ENCODE measurements at regions not wholly inside any gene's neighbourhood (a gene's known extent, or its start where the extent isn't known, plus 50 kb on each side); places are given as distances from the start of the nearest gene placed in this dataset.

DNA sequence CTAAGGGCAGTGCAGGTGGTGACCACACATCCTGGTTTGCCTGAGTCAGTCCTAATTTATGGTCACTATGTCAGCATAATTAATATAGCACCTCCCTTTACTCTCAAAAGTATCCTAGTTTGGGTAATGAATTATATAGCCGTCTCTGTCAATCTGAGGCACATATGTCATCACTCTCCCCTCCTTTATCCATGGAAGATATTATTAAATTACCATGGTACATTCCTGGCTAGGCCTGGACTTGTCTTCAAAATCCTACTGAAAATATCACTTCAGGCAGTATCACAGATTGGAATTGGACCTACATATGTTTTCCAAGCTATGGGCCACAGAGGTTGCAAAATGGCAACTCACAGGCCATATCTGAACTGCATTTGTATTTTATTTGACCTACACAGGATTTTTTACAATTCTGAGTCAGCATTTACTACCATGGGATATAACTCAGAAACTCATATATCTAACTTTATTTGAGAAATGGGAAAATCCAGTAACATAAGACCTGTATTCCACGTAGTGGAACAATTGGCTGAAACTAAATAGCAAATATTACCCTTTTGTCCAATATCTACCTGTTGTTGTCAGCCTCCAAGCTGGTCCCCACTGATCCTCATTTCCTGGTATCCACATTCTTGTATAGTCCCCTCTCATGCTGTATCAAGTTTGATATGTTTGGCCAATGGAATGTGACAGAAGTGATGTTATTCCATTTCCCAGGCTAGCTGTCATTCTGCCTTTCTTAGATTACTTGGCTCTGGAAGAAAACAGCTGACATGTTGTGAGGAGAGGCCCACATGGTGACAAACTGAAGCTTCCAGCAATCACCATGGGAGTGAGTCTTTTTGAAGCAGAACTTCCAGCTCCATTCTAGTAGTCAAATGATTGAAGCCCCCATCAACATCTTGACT, 102.5 kb upstream of the MDM1 start:
- Histone ChIP-seq H3K27me3 (no peaks in the 10 kb centered on the region), H3K9me3 (no peaks in the 10 kb centered on the region), H3K36me3 (no peaks in the 10 kb centered on the region), H3K4me1 (no peaks in the 10 kb centered on the region), H3K4me3 (ENCODE audit: low read depth, low read length) (no peak overlapping the region)
- DNase-seq: no peak
- TF ChIP-seq, protein P1, sequence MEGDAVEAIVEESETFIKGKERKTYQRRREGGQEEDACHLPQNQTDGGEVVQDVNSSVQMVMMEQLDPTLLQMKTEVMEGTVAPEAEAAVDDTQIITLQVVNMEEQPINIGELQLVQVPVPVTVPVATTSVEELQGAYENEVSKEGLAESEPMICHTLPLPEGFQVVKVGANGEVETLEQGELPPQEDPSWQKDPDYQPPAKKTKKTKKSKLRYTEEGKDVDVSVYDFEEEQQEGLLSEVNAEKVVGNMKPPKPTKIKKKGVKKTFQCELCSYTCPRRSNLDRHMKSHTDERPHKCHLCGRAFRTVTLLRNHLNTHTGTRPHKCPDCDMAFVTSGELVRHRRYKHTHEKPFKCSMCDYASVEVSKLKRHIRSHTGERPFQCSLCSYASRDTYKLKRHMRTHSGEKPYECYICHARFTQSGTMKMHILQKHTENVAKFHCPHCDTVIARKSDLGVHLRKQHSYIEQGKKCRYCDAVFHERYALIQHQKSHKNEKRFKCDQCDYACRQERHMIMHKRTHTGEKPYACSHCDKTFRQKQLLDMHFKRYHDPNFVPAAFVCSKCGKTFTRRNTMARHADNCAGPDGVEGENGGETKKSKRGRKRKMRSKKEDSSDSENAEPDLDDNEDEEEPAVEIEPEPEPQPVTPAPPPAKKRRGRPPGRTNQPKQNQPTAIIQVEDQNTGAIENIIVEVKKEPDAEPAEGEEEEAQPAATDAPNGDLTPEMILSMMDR (IDR thresholded peaks at IDR 0.05; ENCODE audit: low read depth, low read length): no peak

DNA sequence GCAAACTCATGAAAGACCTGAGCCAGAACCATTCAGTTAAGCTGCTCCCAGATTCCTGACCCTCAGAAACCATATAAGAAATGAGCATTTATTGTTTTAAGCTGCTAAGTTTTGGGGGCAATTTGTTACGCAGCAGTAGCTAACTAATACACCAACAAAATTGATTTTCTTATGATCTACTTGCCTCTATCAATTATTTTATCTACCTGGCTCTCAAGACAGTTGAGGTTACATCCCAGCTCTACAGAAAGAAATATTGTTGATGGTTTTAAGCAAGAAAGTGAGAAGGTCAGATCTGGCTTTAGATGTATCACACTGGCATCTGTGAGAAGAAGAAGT, 103.1 kb upstream of the MDM1 start:
- TF ChIP-seq, protein P1 (IDR thresholded peaks at IDR 0.05; ENCODE audit: low read depth, low read length): no peak
- Histone ChIP-seq H3K4me3 (ENCODE audit: low read depth, low read length) (no peak overlapping the region), H3K36me3 (no peaks in the 10 kb centered on the region), H3K4me1 (no peaks in the 10 kb centered on the region), H3K9me3 (no peaks in the 10 kb centered on the region), H3K27me3 (no peaks in the 10 kb centered on the region)
- no peak for DNase-seq

DNA sequence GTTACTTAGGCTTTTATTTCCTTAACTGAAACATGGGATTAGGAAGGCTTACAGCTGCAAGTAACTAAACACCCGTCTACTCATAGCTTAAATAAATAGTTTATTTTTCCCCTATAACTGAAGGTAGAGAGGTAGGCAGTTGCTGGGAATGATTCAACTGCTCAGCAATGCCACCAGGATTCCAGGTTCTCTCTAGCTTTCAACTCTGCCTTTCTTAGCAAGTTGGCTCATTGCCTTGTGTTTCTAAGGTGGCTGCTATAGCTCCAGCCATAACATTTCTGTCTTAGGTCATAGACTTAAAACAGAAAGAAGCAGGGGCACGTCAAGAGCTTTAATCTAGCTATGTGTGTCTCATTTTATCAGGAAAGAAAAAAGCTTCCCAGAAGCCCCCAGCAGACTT, 103.7 kb upstream of the MDM1 start:
- no peaks in the 10 kb centered on the region for H3K4me1 ChIP-seq
- no peaks in the 10 kb centered on the region for H3K36me3 ChIP-seq
- no peak overlapping the region for H3K4me3 ChIP-seq (ENCODE audit: low read depth, low read length)
- H3K27me3 ChIP-seq: no peaks in the 10 kb centered on the region
- no peak for DNase-seq
- TF ChIP-seq, protein P1 (IDR thresholded peaks at IDR 0.05; ENCODE audit: low read depth, low read length): no peak
- H3K9me3 ChIP-seq: no peaks in the 10 kb centered on the region

DNA sequence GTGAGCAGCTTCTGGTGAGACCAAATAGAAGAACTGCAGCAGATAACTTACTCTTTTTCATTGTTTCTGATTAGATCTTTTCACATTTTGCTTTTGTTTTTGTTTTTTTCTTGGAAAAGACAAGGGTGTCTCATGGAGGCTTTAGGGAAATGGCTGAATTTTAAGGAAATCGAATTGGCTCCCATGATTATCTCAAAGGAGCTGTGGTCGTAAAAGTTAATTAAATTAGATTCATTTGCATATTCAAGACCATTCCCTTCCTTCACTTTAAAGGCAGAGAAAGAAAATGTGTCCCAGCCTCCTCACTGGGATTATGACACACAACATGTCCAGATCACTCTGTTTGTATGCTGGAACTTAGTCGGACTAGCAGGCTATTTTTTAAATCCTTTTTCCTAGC, 106.4 kb upstream of the MDM1 start:
- TF ChIP-seq, protein P1 (IDR thresholded peaks at IDR 0.05; ENCODE audit: low read depth, low read length): no peak
- Histone ChIP-seq H3K4me1 (no peaks in the 10 kb centered on the region), H3K9me3 (no peaks in the 10 kb centered on the region), H3K4me3 (ENCODE audit: low read depth, low read length) (no peak overlapping the region), H3K36me3 (no peaks in the 10 kb centered on the region), H3K27me3 (no peaks in the 10 kb centered on the region)
- no peak for DNase-seq

DNA sequence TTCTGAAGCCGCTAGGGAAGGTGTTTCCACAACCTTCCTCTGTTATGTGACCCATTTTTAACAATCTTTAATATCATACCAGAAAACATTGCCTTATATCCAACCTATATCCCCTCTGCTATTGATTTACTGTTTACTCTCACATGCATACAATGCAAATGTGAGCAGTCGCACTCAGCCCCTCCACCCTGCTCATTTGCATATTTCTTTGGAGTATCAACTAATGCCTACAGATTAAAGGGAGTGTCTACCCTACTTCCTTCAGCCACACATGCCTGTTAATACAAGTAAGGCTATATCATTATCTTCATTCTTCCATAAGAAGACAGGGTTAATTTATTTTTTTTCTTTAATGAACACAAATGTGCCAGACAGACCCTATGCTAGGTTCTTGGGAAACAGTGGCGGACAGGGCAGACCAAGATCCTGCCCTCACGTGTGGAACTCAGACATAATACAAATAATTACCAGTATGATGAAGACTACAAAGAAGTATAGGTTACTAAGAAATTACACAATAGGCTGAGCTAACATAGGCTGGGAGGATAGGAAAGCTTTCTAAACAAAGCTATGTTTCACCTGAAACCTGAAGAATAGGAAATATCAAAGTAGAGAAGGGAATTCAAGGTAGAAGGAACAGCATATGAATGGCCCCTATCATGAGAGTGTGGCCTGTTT, 107.3 kb upstream of the MDM1 start:
- Histone ChIP-seq H3K4me1 (no peaks in the 10 kb centered on the region), H3K4me3 (ENCODE audit: low read depth, low read length) (no peak overlapping the region), H3K9me3 (no peaks in the 10 kb centered on the region), H3K27me3 (no peaks in the 10 kb centered on the region), H3K36me3 (no peaks in the 10 kb centered on the region)
- TF ChIP-seq, protein P1 (IDR thresholded peaks at IDR 0.05; ENCODE audit: low read depth, low read length): no peak
- no peak for DNase-seq

DNA sequence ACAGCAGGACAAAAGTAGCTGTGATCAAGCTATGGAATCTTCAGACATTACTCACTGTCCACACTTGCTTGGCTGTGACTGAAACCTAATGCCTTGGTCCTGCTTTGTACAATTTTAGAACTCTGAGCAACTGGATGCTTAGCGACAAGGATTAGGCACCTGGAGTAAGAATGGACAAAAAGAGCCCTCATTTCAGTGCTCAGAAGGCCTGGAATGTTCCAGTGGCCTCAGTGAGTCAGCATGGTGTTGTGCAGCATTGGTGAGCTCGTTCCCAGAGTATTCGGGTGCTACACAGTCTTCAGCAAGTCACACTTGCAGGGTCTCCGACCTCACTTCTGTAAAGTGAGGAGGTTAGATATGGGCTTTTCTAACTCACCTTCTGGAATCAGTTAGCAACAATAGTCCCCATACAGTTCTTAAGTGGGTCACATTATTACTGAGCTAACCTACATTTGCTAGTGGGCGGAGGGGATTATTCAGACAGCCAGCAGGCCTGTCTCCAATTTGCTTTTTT, 108.0 kb upstream of the MDM1 start:
- Histone ChIP-seq H3K27me3 (no peaks in the 10 kb centered on the region), H3K4me1 (no peaks in the 10 kb centered on the region), H3K36me3 (no peaks in the 10 kb centered on the region), H3K9me3 (no peaks in the 10 kb centered on the region), H3K4me3 (ENCODE audit: low read depth, low read length) (no peak overlapping the region)
- DNase-seq: no peak
- TF ChIP-seq, protein P1 (IDR thresholded peaks at IDR 0.05; ENCODE audit: low read depth, low read length): no peak

Data from BE2C (cell line).